Transverse colon (tissue), 4 donors: ENCODE measurements at regions not wholly inside any gene's neighbourhood (a gene's known extent, or its start where the extent isn't known, plus 50 kb on each side); places are given as distances from the start of the nearest gene placed in this dataset.

ENCODE experiments used
- DNase-seq: peaks from one replicate; pipeline ENCODE4 v3.0.0-alpha.2; 2019
- H3K27ac ChIP-seq, 4 donors: fragments of 200-600 bp; sonication (generic); 2 replicates each; pipeline ENCODE4 v1.5.1; 2016 to 2018; ENCODE audit warnings: inconsistent platforms in 4 of 4
- H3K27me3 ChIP-seq: fragments of 200-600 bp; sonication (generic); 2 replicates; pipeline ENCODE4 v1.5.1; 2017; ENCODE audit warnings: inconsistent platforms
- H3K36me3 ChIP-seq, 4 donors: fragments of 200-600 bp; sonication (generic); 2 replicates each; pipeline ENCODE4 v1.5.1; 2017 to 2019; ENCODE audit warnings: inconsistent platforms in 4 of 4
- H3K4me1 ChIP-seq, 4 donors: fragments of 200-600 bp; sonication (generic); 2 replicates each; pipeline ENCODE4 v1.5.1; 2017 to 2020; ENCODE audit warnings: inconsistent platforms in 4 of 4
- H3K4me3 ChIP-seq, 4 donors: fragments of 200-600 bp; sonication (generic); 1 replicate in 1 of 4; 2 replicates in 3 of 4; pipeline versions ENCODE4 v1.5.1 to v1.6.1; 2017 to 2019; ENCODE audit warnings: inconsistent platforms in 4 of 4
- H3K9me3 ChIP-seq, 2 donors: fragments of 200-600 bp; sonication (generic); 2 replicates each; pipeline ENCODE4 v1.5.1; 2017 to 2019; ENCODE audit warnings: inconsistent platforms in 2 of 2
- CTCF ChIP-seq, 5 experiments: fragments of 200-600 bp in 3 of 5; fragments of 450-650 bp in 2 of 5; sonication (generic) in 3 of 5; IDR thresholded peaks; 1 replicate in 2 of 5; 2 replicates in 3 of 5; pipeline ENCODE4 v1.5.1; 2016 to 2017; ENCODE audit warnings: antibody characterized with exemption in 5 of 5, inconsistent platforms in 3 of 5, mild to moderate bottlenecking in 2 of 5, moderate library complexity in 1 of 5
- EP300 ChIP-seq: sonication (generic); formaldehyde crosslinking; IDR thresholded peaks from one replicate; pipeline ENCODE4 v1.6.1; 2017; ENCODE audit warnings: antibody characterized with exemption, low read depth
- POLR2A ChIP-seq: fragments of 450-650 bp; IDR thresholded peaks from one replicate; pipeline ENCODE4 v1.6.1; 2016; ENCODE audit warnings: antibody characterized with exemption, mild to moderate bottlenecking, moderate library complexity
- POLR2AphosphoS5 ChIP-seq, 3 donors: sonication (generic); formaldehyde crosslinking; IDR thresholded peaks; one replicate each; pipeline ENCODE4 v1.6.1; 2016; ENCODE audit warnings: antibody characterized with exemption in 3 of 3
- WGBS, 2 donors: methylation state at CpG; one replicate each; pipeline ENCODE4 v1.1.5; 2018; ENCODE audit warnings: low coverage in 1 of 2; 5-methylcytosine and 5-hydroxymethylcytosine counted together
- in situ Hi-C, 4 donors: fragments of 200-750 bp; cut with MboI; loops; one replicate each; pipeline versions ENCODE4 v1.15.0 to v1.15.1; 2017; ENCODE audit warnings: low sequenced_read_pairs in 3 of 4, low pct_ligation_motif_present in 1 of 4, low pct_unique_long_range_greater_than_20kb in 1 of 4
- intact Hi-C: fragments of 100-400 bp; cut with DNase I; formaldehyde crosslinking; loops from one replicate; pipeline ENCODE4 v1.15.1; 2023; ENCODE audit warnings: low total_unique reads

- no peaks in the 10 kb centered on the region for H3K9me3 ChIP-seq
- DNase-seq: no peak
- 97 to 100% methylated on average over 1 of the region's 1 CpG for WGBS, 2 donors
- H3K4me1 ChIP-seq: peaks cover 0 to 5% (median 0%) of the 10 kb centered on the region in 4 donors
- in situ Hi-C loops: no loop called here
- H3K27me3 ChIP-seq: no peaks in the 10 kb centered on the region
- no peaks in the 10 kb centered on the region for H3K36me3 ChIP-seq
- TF ChIP-seq POLR2A: no peak
- TF ChIP-seq POLR2AphosphoS5 (IDR thresholded peaks at IDR 0.05): no peak
- no peak for TF ChIP-seq EP300
- no peak for TF ChIP-seq CTCF (IDR thresholded peaks at IDR 0.05)
- no peak overlapping the region for H3K27ac ChIP-seq
- H3K4me3 ChIP-seq: no peak overlapping the region
- intact Hi-C loops: no loop called here
Measured at GRCh38 chr1:185468626-185469025, 151.6 kb upstream of the IVNS1ABP start.

- in situ Hi-C loops: no loop called here
- no peaks in the 10 kb centered on the region for H3K36me3 ChIP-seq
- H3K4me3 ChIP-seq: no peak overlapping the region
- H3K9me3 ChIP-seq: no peaks in the 10 kb centered on the region
- intact Hi-C loops: no loop called here
- no peak overlapping the region for H3K27ac ChIP-seq
- TF ChIP-seq POLR2AphosphoS5 (IDR thresholded peaks at IDR 0.05) (no peak), EP300 (no peak), POLR2A (no peak), CTCF (IDR thresholded peaks at IDR 0.05) (no peak)
- DNase-seq: no peak
- no peaks in the 10 kb centered on the region for H3K27me3 ChIP-seq
- H3K4me1 ChIP-seq: peaks cover 0 to 13% (median 0%) of the 10 kb centered on the region in 4 donors
- WGBS, 2 donors: 91% methylated on average over 7 of the region's 7 CpGs; no CpG with 5 or more reads in 1 of the 2 donors
Measured at GRCh38 chr1:185467122-185467521, 150.1 kb upstream of the IVNS1ABP start.

GRCh38 chr1:185464777-185465176 lies 147.7 kb upstream of the IVNS1ABP start:
- H3K9me3 ChIP-seq: no peaks in the 10 kb centered on the region
- peaks cover 0 to 13% (median 0%) of the 10 kb centered on the region in 4 donors for H3K4me1 ChIP-seq
- WGBS, 2 donors: 41 to 56% methylated on average over 2 to 4 of the region's 4 CpGs
- no peaks in the 10 kb centered on the region for H3K27me3 ChIP-seq
- intact Hi-C loops (no loop called here), in situ Hi-C loops (no loop called here)
- no peak for DNase-seq
- no peak overlapping the region for H3K27ac ChIP-seq
- no peak overlapping the region for H3K4me3 ChIP-seq
- H3K36me3 ChIP-seq: no peaks in the 10 kb centered on the region
- TF ChIP-seq EP300 (no peak), POLR2AphosphoS5 (IDR thresholded peaks at IDR 0.05) (no peak), POLR2A (no peak), CTCF (IDR thresholded peaks at IDR 0.05) (no peak)

- DNase-seq: no peak
- Histone ChIP-seq H3K9me3 (no peaks in the 10 kb centered on the region), H3K27me3 (no peaks in the 10 kb centered on the region), H3K4me1 (peaks cover 0 to 13% (median 0%) of the 10 kb centered on the region in 4 donors), H3K4me3 (no peak overlapping the region), H3K36me3 (no peaks in the 10 kb centered on the region), H3K27ac (no peak overlapping the region)
- 75% methylated on average over 3 of the region's 3 CpGs; no CpG with 5 or more reads in 1 of the 2 donors for WGBS, 2 donors
- in situ Hi-C loops: no loop called here
- TF ChIP-seq POLR2A (no peak), CTCF (IDR thresholded peaks at IDR 0.05) (no peak), POLR2AphosphoS5 (IDR thresholded peaks at IDR 0.05) (no peak)
- intact Hi-C loops: no loop called here
Measured at GRCh38 chr1:185463433-185463832, 146.4 kb upstream of the IVNS1ABP start.
